ENCODE measurements at regions not wholly inside any gene's neighbourhood (a gene's known extent, or its start where the extent isn't known, plus 50 kb on each side); places are given as distances from the start of the nearest gene placed in this dataset.

DNA sequence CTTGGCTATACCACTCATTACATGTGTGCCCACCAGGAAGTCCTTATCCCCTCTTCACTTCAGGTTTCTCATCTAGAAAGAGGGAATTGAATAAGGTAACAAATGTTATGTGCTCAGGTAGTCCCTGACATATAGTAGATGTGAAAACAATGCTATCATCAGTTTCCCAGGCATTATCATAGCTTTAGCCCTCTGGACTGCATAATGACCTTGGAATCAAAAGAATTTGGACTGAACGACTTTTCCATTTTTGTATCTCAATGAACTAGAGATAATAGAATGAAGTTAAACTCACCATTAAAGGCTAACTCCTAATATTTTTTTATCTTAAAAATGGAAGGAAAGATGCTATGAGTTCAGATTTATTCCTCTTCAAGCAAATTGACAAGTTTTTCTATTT lies 304.1 kb upstream of the USP24 start:
- TF ChIP-seq CTCF (IDR thresholded peaks at IDR 0.05): no peak
- TF ChIP-seq POLR2A (IDR thresholded peaks at IDR 0.05): no peak

All from testis (tissue), 2 donors.